ENCODE measurements at regions not wholly inside any gene's neighbourhood (a gene's known extent, or its start where the extent isn't known, plus 50 kb on each side); places are given as distances from the start of the nearest gene placed in this dataset.
"Not testable (repeated sequence)": the region's sequence is repeated elsewhere in the genome, so short reads cannot be mapped to it uniquely, and the experiment has no call there.

GRCh38 chr6:140001005-140001404, 626.6 kb upstream of the CITED2 start:
- no peak for DNase-seq (ENCODE audit: low spot score)
- CTCF ChIA-PET, result no interaction called here

GRCh38 chr6:139999661-140000060, 625.2 kb upstream of the CITED2 start:
- H3K4me3 ChIP-seq (ENCODE audit: low read depth, low read length, poor library complexity, severe bottlenecking); H3K9me3 ChIP-seq (ENCODE audit: low read depth, low read length, poor library complexity, severe bottlenecking); intact Hi-C loops (cut with micrococcal nuclease; ENCODE audit: unreplicated experiment); H3K27ac ChIP-seq (ENCODE audit: low read depth, low read length, poor library complexity, severe bottlenecking); DNase-seq (ENCODE audit: low spot score); H3K27me3 ChIP-seq (replicated peaks; ENCODE audit: insufficient read depth, low read depth, low read length, poor library complexity); BruUV-seq (replicated peaks); H3K36me3 ChIP-seq (ENCODE audit: insufficient read depth, low read length, poor library complexity, severe bottlenecking); POLR2A ChIA-PET (ENCODE audit: low non-redundant PET); CTCF ChIA-PET: not testable (repeated sequence)
- peaks cover 27% of the 10 kb centered on the region for H3K4me1 ChIP-seq (ENCODE audit: insufficient read depth, low read length, poor library complexity, severe bottlenecking)

More at GRCh38 chr6:140001005-140001404, 626.6 kb upstream of the CITED2 start:
- no peaks in the 10 kb centered on the region for H3K9me3 ChIP-seq (ENCODE audit: low read depth, low read length, poor library complexity, severe bottlenecking)
- intact Hi-C loops (cut with micrococcal nuclease; ENCODE audit: unreplicated experiment), result no loop called here
- H3K4me3 ChIP-seq (ENCODE audit: low read depth, low read length, poor library complexity, severe bottlenecking), result no peak overlapping the region
- no peaks in the 10 kb centered on the region for H3K36me3 ChIP-seq (ENCODE audit: insufficient read depth, low read length, poor library complexity, severe bottlenecking)
- no peaks in the 10 kb centered on the region for H3K27me3 ChIP-seq (replicated peaks; ENCODE audit: insufficient read depth, low read depth, low read length, poor library complexity)
- no TSS peak for BruUV-seq (replicated peaks)
- no peak for TF ChIP-seq EZH2 (IDR thresholded peaks at IDR 0.05; ENCODE audit: borderline replicate concordance, low read depth, low read length, poor library complexity, severe bottlenecking)
- no peak for TF ChIP-seq CTCF (conservative IDR thresholded peaks at IDR 0.05; ENCODE audit: low read depth, low read length)
- POLR2A ChIA-PET (ENCODE audit: low non-redundant PET), result no interaction called here
- peaks cover 27% of the 10 kb centered on the region for H3K4me1 ChIP-seq (ENCODE audit: insufficient read depth, low read length, poor library complexity, severe bottlenecking)
- H3K27ac ChIP-seq (ENCODE audit: low read depth, low read length, poor library complexity, severe bottlenecking), result peak overlapping the region; percentile 62

- intact Hi-C loops (cut with micrococcal nuclease; ENCODE audit: unreplicated experiment); DNase-seq (ENCODE audit: low spot score); H3K27ac ChIP-seq (ENCODE audit: low read depth, low read length, poor library complexity, severe bottlenecking); H3K27me3 ChIP-seq (replicated peaks; ENCODE audit: insufficient read depth, low read depth, low read length, poor library complexity); H3K9me3 ChIP-seq (ENCODE audit: low read depth, low read length, poor library complexity, severe bottlenecking); CTCF ChIA-PET; BruUV-seq (replicated peaks); POLR2A ChIA-PET (ENCODE audit: low non-redundant PET); H3K4me3 ChIP-seq (ENCODE audit: low read depth, low read length, poor library complexity, severe bottlenecking); H3K36me3 ChIP-seq (ENCODE audit: insufficient read depth, low read length, poor library complexity, severe bottlenecking): not testable (repeated sequence)
- peaks cover 27% of the 10 kb centered on the region for H3K4me1 ChIP-seq (ENCODE audit: insufficient read depth, low read length, poor library complexity, severe bottlenecking)
Measured at GRCh38 chr6:139998478-139998877, 624.0 kb upstream of the CITED2 start.

GRCh38 chr6:139996253-139996834, 621.9 kb upstream of the CITED2 start:
- Histone ChIP-seq H3K27me3 (replicated peaks; ENCODE audit: insufficient read depth, low read depth, low read length, poor library complexity) (no peaks in the 10 kb centered on the region), H3K4me3 (ENCODE audit: low read depth, low read length, poor library complexity, severe bottlenecking) (no peak overlapping the region), H3K27ac (ENCODE audit: low read depth, low read length, poor library complexity, severe bottlenecking) (no peak overlapping the region), H3K9me3 (ENCODE audit: low read depth, low read length, poor library complexity, severe bottlenecking) (no peaks in the 10 kb centered on the region), H3K4me1 (ENCODE audit: insufficient read depth, low read length, poor library complexity, severe bottlenecking) (peaks cover 5% of the 10 kb centered on the region), H3K36me3 (ENCODE audit: insufficient read depth, low read length, poor library complexity, severe bottlenecking) (no peaks in the 10 kb centered on the region)
- ChIA-PET POLR2A (ENCODE audit: low non-redundant PET) (interaction anchor here (0.5 kb wide), 1 partner anchor 18 kb away, joined by 9 read pairs; no protein-coding TSS in a partner anchor), CTCF (no interaction called here)
- intact Hi-C loops (cut with micrococcal nuclease; ENCODE audit: unreplicated experiment), result no loop called here
- peak; percentile 45 for TF ChIP-seq CTCF (conservative IDR thresholded peaks at IDR 0.05; ENCODE audit: low read depth, low read length)
- TF ChIP-seq EZH2 (IDR thresholded peaks at IDR 0.05; ENCODE audit: borderline replicate concordance, low read depth, low read length, poor library complexity, severe bottlenecking), result no peak
- BruUV-seq (replicated peaks), result no TSS peak
- DNase-seq (ENCODE audit: low spot score), result peak; percentile 63

Measured in A673 (cell line).